B cell (primary cell): ENCODE measurements at regions not wholly inside any gene's neighbourhood (a gene's known extent, or its start where the extent isn't known, plus 50 kb on each side); places are given as distances from the start of the nearest gene placed in this dataset.

Experiments used
- ATAC-seq: fragments of 200-7000 bp; cut with Tn5 transposase; one replicate; pipeline ENCODE4 v1.10.0; 2021; ENCODE audit warnings: low read depth, mild to moderate bottlenecking, moderate number of reproducible peaks, moderate library complexity
- CTCF ChIA-PET: fragments of 350-600 bp; sonication (Branson Sonifier 250); formaldehyde crosslinking; loops from one replicate; lab custom pipeline; 2021; ENCODE audit warnings: antibody characterized with exemption, inconsistent platforms; lab: Charles Lee
- POLR2A ChIA-PET: fragments of 350-600 bp; sonication (Branson Sonifier 250); formaldehyde crosslinking; loops from one replicate; lab custom pipeline; 2021; ENCODE audit warnings: antibody characterized with exemption; lab: Charles Lee
- DNase-seq: peaks from one replicate; pipeline ENCODE4 v3.0.0; 2013
- H2AFZ ChIP-seq: 2 replicates; pipeline ENCODE4 v1.6.1; 2012; ENCODE audit warnings: mild to moderate bottlenecking, low read depth, low read length; ENCODE audit not compliant: insufficient read depth, poor library complexity, severe bottlenecking
- H3K27ac ChIP-seq, 2 donors: 1 replicate in 1 of 2; 2 replicates in 1 of 2; pipeline ENCODE4 v1.5.1; 2012 to 2013; ENCODE audit warnings: low read length in 2 of 2, mild to moderate bottlenecking in 2 of 2, moderate library complexity in 1 of 2
- H3K27me3 ChIP-seq, 4 experiments: fragments of 200-600 bp in 1 of 4; sonication (generic) in 1 of 4; replicated peaks in 1 of 4; 1 replicate in 2 of 4; 2 replicates in 2 of 4; pipeline versions ENCODE4 v1.6.1 to v1.7.0; 2013 to 2016; ENCODE audit warnings: low read length in 3 of 4, mild to moderate bottlenecking in 2 of 4, mixed read lengths in 1 of 4, moderate library complexity in 1 of 4; ENCODE audit not compliant: insufficient read depth in 4 of 4, control insufficient read depth in 3 of 4; ENCODE audit errors: control extremely low read depth in 1 of 4
- H3K36me3 ChIP-seq, 2 experiments: replicated peaks in 1 of 2; 1 replicate in 1 of 2; 2 replicates in 1 of 2; pipeline versions ENCODE4 v1.6.1 to v1.7.1; 2013; ENCODE audit warnings: low read length in 1 of 2; ENCODE audit not compliant: insufficient read depth in 2 of 2, control insufficient read depth in 1 of 2; ENCODE audit errors: control extremely low read depth in 1 of 2, extremely low read depth in 1 of 2
- H3K4me1 ChIP-seq, 2 donors: fragments of 200-600 bp in 1 of 2; sonication (generic) in 1 of 2; 1 replicate in 1 of 2; 2 replicates in 1 of 2; pipeline versions ENCODE4 v1.5.1 to v1.6.1; 2013 to 2017; ENCODE audit warnings: low read length in 2 of 2; ENCODE audit not compliant: control insufficient read depth in 2 of 2, insufficient read depth in 2 of 2
- H3K4me2 ChIP-seq: replicated peaks from 2 replicates; pipeline ENCODE3; 2012; ENCODE audit warnings: mild to moderate bottlenecking, low read depth, low read length; ENCODE audit not compliant: poor library complexity, severe bottlenecking
- H3K4me3 ChIP-seq, 5 experiments: fragments of 200-600 bp in 1 of 5; sonication (generic) in 1 of 5; 1 replicate in 3 of 5; 2 replicates in 2 of 5; pipeline versions ENCODE4 v1.5.1 to v1.7.0; 2011 to 2016; ENCODE audit warnings: low read length in 4 of 5, mild to moderate bottlenecking in 4 of 5, low read depth in 2 of 5, control low read depth in 1 of 5, moderate library complexity in 1 of 5; ENCODE audit not compliant: insufficient read depth in 1 of 5; ENCODE audit errors: control extremely low read depth in 1 of 5, extremely low read depth in 1 of 5
- H3K79me2 ChIP-seq: fragments of 200-600 bp; sonication (generic); one replicate; pipeline ENCODE4 v1.6.0; 2016; ENCODE audit warnings: low read length; ENCODE audit not compliant: control insufficient read depth, insufficient read depth
- H3K9ac ChIP-seq: fragments of 200-600 bp; sonication (generic); 2 replicates; pipeline ENCODE4 v1.6.1; 2017; ENCODE audit warnings: mild to moderate bottlenecking, low read length, moderate library complexity
- H3K9me3 ChIP-seq, 3 donors: one replicate each; pipeline versions ENCODE4 v1.6.1 to v1.7.1; 2013; ENCODE audit warnings: low read length in 2 of 3; ENCODE audit not compliant: control insufficient read depth in 2 of 3, insufficient read depth in 1 of 3; ENCODE audit errors: control extremely low read depth in 1 of 3
- H4K20me1 ChIP-seq: 2 replicates; pipeline ENCODE4 v1.6.0; 2012; ENCODE audit warnings: mild to moderate bottlenecking, low read length; ENCODE audit not compliant: insufficient read depth, control insufficient read depth, poor library complexity, severe bottlenecking
- H3K27ac Mint-ChIP-seq: one replicate; pipeline ENCODE4 v1.8.0; 2021; ENCODE audit warnings: mixed read lengths
- H3K27me3 Mint-ChIP-seq: one replicate; pipeline ENCODE4 v1.8.0; 2021; ENCODE audit warnings: mixed read lengths
- H3K4me1 Mint-ChIP-seq: one replicate; pipeline ENCODE4 v1.8.0; 2021; ENCODE audit warnings: mixed read lengths
- H3K4me3 Mint-ChIP-seq: one replicate; pipeline ENCODE4 v1.8.0; 2021; ENCODE audit warnings: mixed read lengths
- H3K9me3 Mint-ChIP-seq: one replicate; pipeline ENCODE4 v1.8.0; 2022; ENCODE audit warnings: mixed read lengths; ENCODE audit not compliant: insufficient read depth
- CTCF ChIP-seq: fragments of 200-600 bp; IDR thresholded peaks from one replicate; pipeline ENCODE4 v1.8.0; 2022; ENCODE audit warnings: antibody characterized with exemption, mild to moderate bottlenecking
- EZH2 ChIP-seq: IDR thresholded peaks from 2 replicates; pipeline ENCODE4 v1.6.1; 2012; ENCODE audit warnings: borderline replicate concordance, low read depth, mild to moderate bottlenecking, moderate library complexity, low read length; ENCODE audit not compliant: insufficient read depth, poor library complexity, severe bottlenecking
- WGBS: methylation state at CpG from one replicate; pipeline ENCODE4 v1.1.5; 2013; ENCODE audit warnings: missing lambda C conversion rate; ENCODE audit not compliant: insufficient coverage; 5-methylcytosine and 5-hydroxymethylcytosine counted together
- intact Hi-C: fragments of 100-400 bp; cut with micrococcal nuclease; formaldehyde crosslinking; loops from one replicate; pipeline ENCODE4 v1.10.0; 2022

- no CpG with 5 or more reads among the region's 1 CpG for WGBS
Measured at GRCh38 chr9:81289622-81290021, 399.7 kb downstream of the TLE1 start.

GRCh38 chr9:81268048-81268447 lies 421.3 kb downstream of the TLE1 start:
- no peak overlapping the region for H3K4me3 ChIP-seq
- no peaks in the 10 kb centered on the region for H3K9me3 ChIP-seq
- Mint-ChIP-seq H3K27ac (no peak overlapping the region), H3K27me3 (no peaks in the 10 kb centered on the region), H3K4me1 (no peaks in the 10 kb centered on the region), H3K9me3 (no peaks in the 10 kb centered on the region), H3K4me3 (no peak overlapping the region)
- WGBS, result no CpG with 5 or more reads among the region's 1 CpG
- no peak for DNase-seq
- ChIA-PET POLR2A (no interaction called here), CTCF (no interaction called here)
- H3K4me1 ChIP-seq, result no peaks in the 10 kb centered on the region
- no peak for TF ChIP-seq EZH2
- H3K79me2 ChIP-seq, result no peaks in the 10 kb centered on the region
- H3K27ac ChIP-seq, result no peak overlapping the region
- intact Hi-C loops, result no loop called here
- H2AFZ ChIP-seq, result no peak overlapping the region
- ATAC-seq, result no peak
- H3K27me3 ChIP-seq, result no peaks in the 10 kb centered on the region
- no peaks in the 10 kb centered on the region for H3K36me3 ChIP-seq
- no peaks in the 10 kb centered on the region for H4K20me1 ChIP-seq
- H3K9ac ChIP-seq, result no peak overlapping the region
- no peak overlapping the region for H3K4me2 ChIP-seq

More at GRCh38 chr9:81289622-81290021, 399.7 kb downstream of the TLE1 start:
- H3K4me1 Mint-ChIP-seq, result no peaks in the 10 kb centered on the region
- no peak overlapping the region for H3K4me3 Mint-ChIP-seq
- Histone ChIP-seq H2AFZ (no peak overlapping the region), H3K9me3 (no peaks in the 10 kb centered on the region), H3K9ac (no peak overlapping the region), H3K4me1 (no peaks in the 10 kb centered on the region), H4K20me1 (no peaks in the 10 kb centered on the region), H3K36me3 (no peaks in the 10 kb centered on the region), H3K4me2 (no peak overlapping the region), H3K27me3 (peaks cover 0 to 4% (median 0%) of the 10 kb centered on the region in 4 experiments), H3K79me2 (no peaks in the 10 kb centered on the region), H3K4me3 (no peak overlapping the region), H3K27ac (no peak overlapping the region)
- peaks cover 7% of the 10 kb centered on the region for H3K27me3 Mint-ChIP-seq
- H3K9me3 Mint-ChIP-seq, result no peaks in the 10 kb centered on the region
- intact Hi-C loops, result no loop called here
- ATAC-seq (no peak), DNase-seq (no peak)
- ChIA-PET POLR2A (no interaction called here), CTCF (no interaction called here)
- H3K27ac Mint-ChIP-seq, result no peak overlapping the region
- no peak for TF ChIP-seq CTCF
- TF ChIP-seq EZH2, result no peak
